HepG2 (cell line): ENCODE measurements at regions not wholly inside any gene's neighbourhood (a gene's known extent, or its start where the extent isn't known, plus 50 kb on each side); places are given as distances from the start of the nearest gene placed in this dataset.

Source experiments
- ATAC-seq: fragments of 200-7000 bp; cut with Tn5 transposase; 3 replicates; pipeline ENCODE4 v1.9.1; 2020; ENCODE audit warnings: mild to moderate bottlenecking, moderate library complexity
- BruUV-seq: library from RNA; stranded (reverse); fragments of 400-500 nt; replicated peaks from 2 replicates; lab custom pipeline; 2021; lab: Mats Ljungman, UMichigan
- CTCF ChIA-PET: fragments of 300-600 bp; formaldehyde crosslinking; extraction: SDS; loops from one replicate; lab custom pipeline; 2021; ENCODE audit warnings: low total read pairs, inconsistent platforms, low intra/inter-chr PET ratio; lab: Yijun Ruan, JAX
- POLR2A ChIA-PET: fragments of 350-600 bp; sonication (Branson Sonifier 250); formaldehyde crosslinking; loops from one replicate; lab custom pipeline; 2020; ENCODE audit warnings: antibody characterized with exemption, inconsistent platforms; lab: Yijun Ruan, JAX
- DNase-seq: peaks from one replicate; pipeline ENCODE4 v3.0.0-alpha.2; 2015; ENCODE audit warnings: low spot score
- FAIRE-seq: peaks from 3 replicates; lab custom pipeline; 2011; peaks lifted over from hg19 to GRCh38; lab: Jason Lieb, UNC
- H2AFZ ChIP-seq: one replicate; pipeline ENCODE4 v1.6.1; 2011; ENCODE audit warnings: low read length, inconsistent platforms
- H3K27ac ChIP-seq: fragments of 300-600 bp; 3 replicates; pipeline ENCODE4 v1.8.0; 2011; ENCODE audit warnings: mixed run types, mild to moderate bottlenecking, mixed read lengths, low read length, inconsistent platforms; ENCODE audit not compliant: insufficient read depth; ENCODE audit errors: extremely low read length
- H3K27me3 ChIP-seq, 2 experiments: fragments of 200-600 bp in 1 of 2; 2 replicates in 1 of 2; 3 replicates in 1 of 2; pipeline versions ENCODE4 v1.6.0 to v1.8.0; 2011; ENCODE audit warnings: low read length in 2 of 2, mild to moderate bottlenecking in 2 of 2, moderate library complexity in 2 of 2, inconsistent platforms in 1 of 2; ENCODE audit not compliant: insufficient read depth in 2 of 2, control insufficient read depth in 1 of 2
- H3K36me3 ChIP-seq, 2 experiments: fragments of 200-600 bp in 1 of 2; replicated peaks in 1 of 2; 2 replicates in 1 of 2; 3 replicates in 1 of 2; pipeline versions ENCODE4 v1.5.1 to v1.8.0; 2011; ENCODE audit warnings: low read length in 2 of 2, inconsistent platforms in 1 of 2; ENCODE audit not compliant: insufficient read depth in 2 of 2, control insufficient read depth in 1 of 2
- H3K4me1 ChIP-seq: 2 replicates; pipeline ENCODE4 v1.5.1; 2012; ENCODE audit warnings: low read length, inconsistent platforms; ENCODE audit not compliant: insufficient read depth
- H3K4me2 ChIP-seq: 2 replicates; pipeline ENCODE4 v1.6.0; 2011; ENCODE audit warnings: low read depth, low read length, inconsistent platforms
- H3K4me3 ChIP-seq, 3 experiments: fragments of 200-600 bp in 1 of 3; sonication (generic), shearing (Covaris generic) in 1 of 3; replicated peaks in 1 of 3; 2 replicates each; pipeline ENCODE4 v1.5.1; 2011 to 2016; ENCODE audit warnings: low read length in 3 of 3, inconsistent platforms in 2 of 3, low read depth in 2 of 3, mild to moderate bottlenecking in 2 of 3, control low read depth in 1 of 3, mixed read lengths in 1 of 3; ENCODE audit not compliant: insufficient read depth in 1 of 3
- H3K79me2 ChIP-seq: one replicate; pipeline ENCODE4 v1.6.1; 2011; ENCODE audit warnings: low read length, inconsistent platforms; ENCODE audit not compliant: insufficient read depth
- H3K9ac ChIP-seq: 2 replicates; pipeline ENCODE4 v1.6.0; 2011; ENCODE audit warnings: mild to moderate bottlenecking, low read depth, low read length, inconsistent platforms; ENCODE audit not compliant: insufficient read depth
- H3K9me3 ChIP-seq: 2 replicates; pipeline ENCODE4 v1.5.1; 2012; ENCODE audit warnings: mild to moderate bottlenecking, low read length
- H4K20me1 ChIP-seq: 2 replicates; pipeline ENCODE4 v1.6.0; 2011; ENCODE audit warnings: inconsistent platforms, mild to moderate bottlenecking, low read length, moderate library complexity; ENCODE audit not compliant: insufficient read depth
- CBX2 ChIP-seq, 2 experiments: fragments of 200-600 bp in 1 of 2; sonication (generic); formaldehyde crosslinking in 1 of 2; IDR thresholded peaks; 2 replicates each; pipeline versions ENCODE4 v1.7.0 to v1.8.1; 2018 to 2022; ENCODE audit warnings: low read depth in 2 of 2, low read length in 1 of 2, mild to moderate bottlenecking in 1 of 2, missing genetic modification reagents in 1 of 2
- CHD4 ChIP-seq: fragments of 200-600 bp; sonication (generic); IDR thresholded peaks from 2 replicates; pipeline ENCODE4 v1.7.0; 2017; ENCODE audit warnings: mild to moderate bottlenecking, low read length, borderline replicate concordance
- FOXJ3 ChIP-seq: sonication (generic); formaldehyde crosslinking; IDR thresholded peaks from 2 replicates; pipeline ENCODE4 v1.4.0; 2020; ENCODE audit warnings: missing genetic modification reagents, mild to moderate bottlenecking, borderline replicate concordance
- KDM2A ChIP-seq: sonication (generic); formaldehyde crosslinking; IDR thresholded peaks from 2 replicates; pipeline ENCODE4 v1.4.0; 2020; ENCODE audit warnings: low read depth, missing genetic modification reagents, borderline replicate concordance
- SMYD3 ChIP-seq: sonication (generic); formaldehyde crosslinking; IDR thresholded peaks from 2 replicates; pipeline ENCODE4 v1.8.1; 2023; ENCODE audit warnings: mild to moderate bottlenecking, missing genetic modification reagents
- TCF7 ChIP-seq: sonication (generic); IDR thresholded peaks from 2 replicates; pipeline ENCODE4 v1.6.1; 2016; ENCODE audit warnings: antibody characterized with exemption, low read depth
- TEAD2 ChIP-seq: sonication (generic); formaldehyde crosslinking; IDR thresholded peaks from 2 replicates; pipeline ENCODE4 v1.9.0; 2021; ENCODE audit warnings: missing genetic modification reagents
- ZNF232 ChIP-seq: sonication (generic); formaldehyde crosslinking; IDR thresholded peaks from 2 replicates; pipeline ENCODE4 v1.4.0; 2020; ENCODE audit warnings: missing genetic modification reagents, borderline replicate concordance
- ZNF263 ChIP-seq: sonication (generic); formaldehyde crosslinking; IDR thresholded peaks from 2 replicates; pipeline ENCODE4 v1.4.0; 2020; ENCODE audit warnings: missing genetic modification reagents
- ZNF34 ChIP-seq: sonication (generic); formaldehyde crosslinking; IDR thresholded peaks from 2 replicates; pipeline ENCODE4 v1.4.0; 2020; ENCODE audit warnings: mild to moderate bottlenecking, missing genetic modification reagents, borderline replicate concordance
- ZNF792 ChIP-seq: IDR thresholded peaks from 2 replicates; pipeline ENCODE4 v1.6.1; 2016
- ZNF891 ChIP-seq: sonication (generic); formaldehyde crosslinking; IDR thresholded peaks from 2 replicates; pipeline ENCODE4 v1.5.0; 2020; ENCODE audit warnings: mild to moderate bottlenecking, missing genetic modification reagents
- WGBS: methylation state at CpG from one replicate; pipeline ENCODE4 v1.1.6; 2017; ENCODE audit warnings: low lambda C conversion rate; 5-methylcytosine and 5-hydroxymethylcytosine counted together
- in situ Hi-C: cut with HindIII; loops from 2 replicates; pipeline ENCODE4 v1.10.0; 2017; ENCODE audit warnings: low pct_unique_long_range_greater_than_20kb; ENCODE audit not compliant: extremely low pct_ligation_motif_present
- intact Hi-C: fragments of 100-400 bp; cut with micrococcal nuclease; formaldehyde crosslinking; loops from one replicate; pipeline ENCODE4 v1.10.0; 2022; ENCODE audit not compliant: unreplicated experiment
- TF ChIP-seq, protein P1 (sequence below): sonication (generic); formaldehyde crosslinking; IDR thresholded peaks from 2 replicates; pipeline ENCODE4 v1.5.1; 2020; ENCODE audit warnings: mild to moderate bottlenecking, missing genetic modification reagents
- TF ChIP-seq, protein P2 (sequence below): IDR thresholded peaks from 2 replicates; pipeline ENCODE4 v1.6.1; 2018; ENCODE audit warnings: missing genetic modification reagents
- TF ChIP-seq, protein P3 (sequence below): IDR thresholded peaks from 2 replicates; pipeline ENCODE4 v1.6.1; 2018; ENCODE audit warnings: missing genetic modification reagents, mild to moderate bottlenecking, missing compliant biosample characterization
- TF ChIP-seq, protein P4 (sequence below): IDR thresholded peaks from 2 replicates; pipeline ENCODE4 v1.6.1; 2016; ENCODE audit warnings: missing compliant biosample characterization, missing genetic modification reagents, borderline replicate concordance

DNA sequence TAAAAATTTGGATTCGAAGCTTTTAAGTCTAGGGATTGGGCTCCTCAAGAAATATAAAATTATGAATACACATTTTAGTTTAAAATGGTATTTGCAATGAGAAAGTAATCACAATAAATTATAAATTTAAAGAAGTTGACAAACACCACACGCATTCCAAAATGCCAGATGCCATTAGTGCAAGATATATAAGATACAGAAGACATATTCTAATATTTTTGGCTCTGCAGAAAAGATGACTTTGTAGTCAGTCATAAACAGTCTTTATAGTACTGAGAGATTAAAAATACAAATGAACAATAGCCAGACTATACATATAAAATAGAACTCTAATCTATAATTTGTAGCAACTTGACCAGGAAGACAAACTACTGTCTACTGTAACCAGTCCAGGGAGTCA is 309.0 kb upstream of the PABPC4L start:
- H2AFZ ChIP-seq: no peak overlapping the region
- H3K4me2 ChIP-seq: no peak overlapping the region
- no peaks in the 10 kb centered on the region for H3K36me3 ChIP-seq
- FAIRE-seq (no peak), DNase-seq (no peak), ATAC-seq (no peak)
- ChIA-PET CTCF (no interaction called here), POLR2A (no interaction called here)
- no peaks in the 10 kb centered on the region for H3K9me3 ChIP-seq
- WGBS: 16% methylated on average over 2 of the region's 2 CpGs
- no peak overlapping the region for H3K4me3 ChIP-seq
- in situ Hi-C loops (no loop called here), intact Hi-C loops (no loop called here)
- no peaks in the 10 kb centered on the region for H3K4me1 ChIP-seq
- no peaks in the 10 kb centered on the region for H3K27me3 ChIP-seq
- no TSS peak for BruUV-seq
- H3K27ac ChIP-seq: no peak overlapping the region
- no peaks in the 10 kb centered on the region for H4K20me1 ChIP-seq
- H3K79me2 ChIP-seq: no peaks in the 10 kb centered on the region
- no peak overlapping the region for H3K9ac ChIP-seq
- TF ChIP-seq, protein P1, sequence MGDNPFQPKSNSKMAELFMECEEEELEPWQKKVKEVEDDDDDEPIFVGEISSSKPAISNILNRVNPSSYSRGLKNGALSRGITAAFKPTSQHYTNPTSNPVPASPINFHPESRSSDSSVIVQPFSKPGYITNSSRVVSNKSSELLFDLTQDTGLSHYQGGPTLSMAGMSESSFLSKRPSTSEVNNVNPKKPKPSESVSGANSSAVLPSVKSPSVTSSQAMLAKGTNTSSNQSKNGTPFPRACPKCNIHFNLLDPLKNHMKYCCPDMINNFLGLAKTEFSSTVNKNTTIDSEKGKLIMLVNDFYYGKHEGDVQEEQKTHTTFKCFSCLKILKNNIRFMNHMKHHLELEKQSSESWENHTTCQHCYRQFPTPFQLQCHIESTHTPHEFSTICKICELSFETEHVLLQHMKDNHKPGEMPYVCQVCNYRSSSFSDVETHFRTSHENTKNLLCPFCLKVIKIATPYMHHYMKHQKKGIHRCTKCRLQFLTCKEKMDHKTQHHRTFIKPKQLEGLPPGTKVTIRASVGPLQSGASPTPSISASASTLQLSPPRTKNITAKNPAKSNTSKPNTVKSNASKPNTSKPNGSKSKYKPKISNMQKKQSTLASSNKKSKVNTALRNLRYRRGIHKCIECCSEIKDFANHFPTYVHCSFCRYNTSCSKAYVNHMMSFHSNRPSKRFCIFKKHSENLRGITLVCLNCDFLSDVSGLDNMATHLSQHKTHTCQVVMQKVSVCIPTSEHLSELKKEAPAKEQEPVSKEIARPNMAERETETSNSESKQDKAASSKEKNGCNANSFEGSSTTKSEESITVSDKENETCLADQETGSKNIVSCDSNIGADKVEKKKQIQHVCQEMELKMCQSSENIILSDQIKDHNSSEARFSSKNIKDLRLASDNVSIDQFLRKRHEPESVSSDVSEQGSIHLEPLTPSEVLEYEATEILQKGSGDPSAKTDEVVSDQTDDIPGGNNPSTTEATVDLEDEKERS (CRISPR knock-in tag): no peak
- TF ChIP-seq, protein P2, sequence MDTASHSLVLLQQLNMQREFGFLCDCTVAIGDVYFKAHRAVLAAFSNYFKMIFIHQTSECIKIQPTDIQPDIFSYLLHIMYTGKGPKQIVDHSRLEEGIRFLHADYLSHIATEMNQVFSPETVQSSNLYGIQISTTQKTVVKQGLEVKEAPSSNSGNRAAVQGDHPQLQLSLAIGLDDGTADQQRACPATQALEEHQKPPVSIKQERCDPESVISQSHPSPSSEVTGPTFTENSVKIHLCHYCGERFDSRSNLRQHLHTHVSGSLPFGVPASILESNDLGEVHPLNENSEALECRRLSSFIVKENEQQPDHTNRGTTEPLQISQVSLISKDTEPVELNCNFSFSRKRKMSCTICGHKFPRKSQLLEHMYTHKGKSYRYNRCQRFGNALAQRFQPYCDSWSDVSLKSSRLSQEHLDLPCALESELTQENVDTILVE: no peak
- no peak for TF ChIP-seq ZNF891 (CRISPR knock-in tag)
- no peak for TF ChIP-seq ZNF792 (CRISPR knock-in tag)
- TF ChIP-seq TEAD2: no peak
- TF ChIP-seq, protein P3, sequence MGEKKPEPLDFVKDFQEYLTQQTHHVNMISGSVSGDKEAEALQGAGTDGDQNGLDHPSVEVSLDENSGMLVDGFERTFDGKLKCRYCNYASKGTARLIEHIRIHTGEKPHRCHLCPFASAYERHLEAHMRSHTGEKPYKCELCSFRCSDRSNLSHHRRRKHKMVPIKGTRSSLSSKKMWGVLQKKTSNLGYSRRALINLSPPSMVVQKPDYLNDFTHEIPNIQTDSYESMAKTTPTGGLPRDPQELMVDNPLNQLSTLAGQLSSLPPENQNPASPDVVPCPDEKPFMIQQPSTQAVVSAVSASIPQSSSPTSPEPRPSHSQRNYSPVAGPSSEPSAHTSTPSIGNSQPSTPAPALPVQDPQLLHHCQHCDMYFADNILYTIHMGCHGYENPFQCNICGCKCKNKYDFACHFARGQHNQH (CRISPR knock-in tag): no peak
- no peak for TF ChIP-seq KDM2A (CRISPR knock-in tag)
- TF ChIP-seq ZNF232 (CRISPR knock-in tag): no peak
- TF ChIP-seq FOXJ3 (CRISPR knock-in tag): no peak
- no peak for TF ChIP-seq TCF7
- no peak for TF ChIP-seq SMYD3 (CRISPR knock-in tag)
- no peak for TF ChIP-seq CBX2 (IDR thresholded peaks at IDR 0.05; ENCODE audit: low read depth, low read length)
- TF ChIP-seq CBX2 (CRISPR knock-in tag; IDR thresholded peaks at IDR 0.05; ENCODE audit: low read depth): no peak
- TF ChIP-seq CHD4: no peak
- TF ChIP-seq ZNF263: no peak
- TF ChIP-seq, protein P4, sequence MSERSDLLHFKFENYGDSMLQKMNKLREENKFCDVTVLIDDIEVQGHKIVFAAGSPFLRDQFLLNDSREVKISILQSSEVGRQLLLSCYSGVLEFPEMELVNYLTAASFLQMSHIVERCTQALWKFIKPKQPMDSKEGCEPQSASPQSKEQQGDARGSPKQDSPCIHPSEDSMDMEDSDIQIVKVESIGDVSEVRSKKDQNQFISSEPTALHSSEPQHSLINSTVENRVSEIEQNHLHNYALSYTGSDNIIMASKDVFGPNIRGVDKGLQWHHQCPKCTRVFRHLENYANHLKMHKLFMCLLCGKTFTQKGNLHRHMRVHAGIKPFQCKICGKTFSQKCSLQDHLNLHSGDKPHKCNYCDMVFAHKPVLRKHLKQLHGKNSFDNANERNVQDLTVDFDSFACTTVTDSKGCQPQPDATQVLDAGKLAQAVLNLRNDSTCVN (CRISPR knock-in tag): no peak
- TF ChIP-seq ZNF34 (CRISPR knock-in tag): no peak
